Inferior parietal cortex (tissue), 1 donor: ENCODE measurements at regions not wholly inside any gene's neighbourhood (a gene's known extent, or its start where the extent isn't known, plus 50 kb on each side); places are given as distances from the start of the nearest gene placed in this dataset.

Experiments used
- DNase-seq: peaks from one replicate; pipeline ENCODE4 v3.0.0-alpha.2; 2016; ENCODE audit errors: extremely low spot score

DNA sequence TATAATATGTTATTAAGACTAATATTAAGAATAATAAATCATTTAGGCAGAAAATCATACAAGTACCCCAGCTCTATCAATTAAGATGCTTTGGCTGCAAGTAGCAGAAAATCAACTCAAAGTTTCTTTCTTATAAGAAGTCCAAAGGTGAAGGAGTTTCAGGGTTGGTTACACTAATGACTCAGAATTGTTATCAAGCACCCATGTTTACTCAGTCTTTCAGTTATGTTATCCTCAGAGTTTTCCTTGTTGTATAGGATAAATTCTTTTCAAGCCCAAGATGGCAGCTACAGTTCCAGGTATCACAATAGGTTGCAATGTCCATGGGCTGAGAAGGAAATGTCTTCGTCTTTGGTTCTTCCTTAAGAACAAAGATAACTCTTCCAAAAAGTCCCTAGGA is 163.6 kb downstream of the TNFSF18 start:
- no peak for DNase-seq

- DNase-seq: no peak
Observed at GRCh38 chr1:172893146-172893841, 157.4 kb downstream of the TNFSF18 start.

GRCh38 chr1:172894349-172895049 is 156.2 kb downstream of the TNFSF18 start:
- DNase-seq: no peak

DNA sequence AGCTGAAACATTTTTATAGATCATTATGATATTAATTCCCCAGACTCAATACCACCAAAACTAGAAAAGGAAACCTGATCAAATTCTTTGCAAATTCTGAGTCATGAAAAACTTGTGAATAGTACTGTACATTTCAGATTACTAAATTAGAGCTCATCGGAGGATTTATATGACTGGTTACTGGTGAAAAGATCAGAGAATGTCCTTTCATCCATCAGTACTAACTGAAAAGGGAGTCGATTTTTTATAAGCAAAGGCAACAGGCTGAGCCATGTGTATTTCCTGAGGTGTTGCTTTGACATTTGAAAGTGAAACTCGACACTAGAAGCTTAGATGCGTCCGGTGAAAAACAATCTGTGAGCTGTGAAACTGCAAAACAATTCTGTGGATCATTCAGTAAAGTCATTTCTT is 155.7 kb downstream of the TNFSF18 start:
- no peak for DNase-seq

- DNase-seq: no peak
Observed at GRCh38 chr1:172895761-172896160, 155.0 kb downstream of the TNFSF18 start.

DNA sequence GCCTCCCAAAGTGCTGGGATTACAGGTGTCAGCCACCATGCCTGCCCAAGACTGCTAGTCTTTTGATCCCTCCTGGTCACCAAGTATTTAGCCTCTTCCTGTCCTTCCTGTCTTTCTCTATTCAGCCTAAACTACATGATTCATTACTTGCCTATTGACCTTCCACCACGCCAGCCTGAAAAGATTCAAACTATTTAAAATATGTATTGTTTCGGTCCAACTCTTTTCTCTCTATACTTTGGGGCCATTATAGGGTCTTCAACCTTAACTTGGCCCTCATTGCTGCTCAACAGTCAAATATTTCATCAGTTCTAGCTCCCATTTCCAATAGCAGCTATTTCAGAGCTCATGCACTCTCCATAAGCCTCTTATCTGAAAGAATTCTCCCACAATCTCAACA is 153.0 kb downstream of the TNFSF18 start:
- no peak for DNase-seq

DNA sequence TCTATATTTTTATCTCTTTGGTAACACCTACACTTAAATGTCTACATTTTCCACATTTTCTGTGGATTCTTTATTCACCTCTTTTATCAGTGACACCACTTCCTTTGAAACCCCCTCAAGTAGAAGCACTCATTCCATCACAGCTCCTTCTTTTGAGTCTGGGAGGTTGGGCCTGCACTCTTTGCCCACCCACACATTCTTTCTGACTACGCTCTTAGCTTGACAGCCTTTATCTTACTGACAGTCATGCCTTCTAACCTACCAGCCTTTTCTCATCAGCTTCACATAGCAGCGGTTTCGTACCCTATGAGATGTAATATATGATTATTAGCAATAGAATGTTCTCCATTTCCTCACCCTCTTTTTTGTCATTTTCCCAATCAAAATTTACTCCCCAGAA is 151.9 kb downstream of the TNFSF18 start:
- no peak for DNase-seq

DNA sequence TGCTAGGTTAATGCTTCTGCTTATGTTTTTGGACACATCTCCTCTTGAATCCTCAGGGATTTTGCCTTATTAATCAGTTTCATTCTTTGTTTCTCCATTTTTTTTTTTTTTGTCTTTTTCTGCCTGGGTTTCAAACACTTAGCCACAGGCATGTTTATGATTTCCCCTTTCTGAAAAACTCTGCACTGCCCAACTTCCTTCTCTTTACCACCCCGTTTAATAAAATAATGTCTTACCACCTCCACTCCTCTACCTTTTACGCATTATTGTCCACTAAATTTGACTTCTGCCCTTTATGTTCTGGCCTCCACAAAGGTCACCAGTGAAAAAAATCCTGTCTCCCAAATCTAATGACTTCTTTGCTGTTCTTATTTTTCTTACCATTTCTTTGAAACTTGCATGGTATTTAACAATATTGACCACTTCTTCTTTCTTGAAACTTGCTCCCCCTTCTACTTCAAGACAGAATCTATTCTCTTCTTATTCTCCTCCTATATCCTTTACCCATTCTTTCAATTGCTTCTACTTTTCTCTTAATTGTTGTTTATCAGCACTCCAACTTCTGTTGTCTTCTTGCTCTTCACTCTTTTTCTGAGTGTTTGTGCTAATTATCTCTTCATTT is 150.3 kb downstream of the TNFSF18 start:
- DNase-seq: no peak

DNA sequence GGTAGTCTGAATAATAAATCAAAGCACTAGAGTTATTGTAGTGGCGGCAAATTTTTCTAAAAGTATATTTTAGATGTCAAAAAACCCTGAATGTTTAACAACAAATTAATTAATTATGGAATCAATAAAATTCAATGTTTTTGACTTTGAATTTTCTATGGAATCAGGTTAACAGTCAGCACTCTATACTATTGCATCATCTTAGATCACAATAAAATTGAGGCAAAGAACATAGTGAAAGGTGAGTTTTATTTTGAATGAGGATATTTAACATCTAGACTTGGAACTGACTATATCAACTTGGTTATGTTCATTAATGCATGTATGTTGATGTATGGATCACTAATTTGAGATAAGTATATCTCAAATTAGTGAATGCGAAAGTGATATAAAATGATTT is 148.5 kb downstream of the TNFSF18 start:
- DNase-seq: no peak

DNA sequence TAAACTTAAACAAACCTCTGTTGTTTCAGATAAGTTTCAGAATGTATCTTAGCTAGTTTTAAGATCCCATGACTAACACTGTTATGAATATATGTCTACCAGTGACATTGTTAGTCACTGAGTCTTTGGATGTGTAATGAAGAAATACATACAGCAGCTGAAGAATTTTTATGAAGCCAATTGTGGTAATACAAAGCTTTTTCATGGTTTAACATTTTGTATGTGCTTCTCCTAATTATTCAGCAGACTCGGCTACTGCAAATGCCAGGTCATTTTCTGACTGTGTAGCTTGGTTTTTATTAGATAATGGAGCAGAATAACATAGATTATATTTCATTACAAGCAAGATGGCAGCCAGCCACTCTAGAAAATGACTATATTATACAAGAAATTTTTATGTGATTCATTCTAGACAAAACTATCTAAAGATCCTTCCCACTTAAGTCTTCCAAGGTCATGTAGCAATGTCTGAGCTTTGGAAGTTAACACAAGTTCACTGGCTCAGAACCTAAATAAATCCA is 147.8 kb downstream of the TNFSF18 start:
- DNase-seq: no peak

GRCh38 chr1:172903581-172904220 is 147.0 kb downstream of the TNFSF18 start:
- no peak for DNase-seq

GRCh38 chr1:172905452-172905851 is 145.3 kb downstream of the TNFSF18 start:
- no peak for DNase-seq

GRCh38 chr1:172906778-172907592 is 143.8 kb downstream of the TNFSF18 start:
- no peak for DNase-seq

DNA sequence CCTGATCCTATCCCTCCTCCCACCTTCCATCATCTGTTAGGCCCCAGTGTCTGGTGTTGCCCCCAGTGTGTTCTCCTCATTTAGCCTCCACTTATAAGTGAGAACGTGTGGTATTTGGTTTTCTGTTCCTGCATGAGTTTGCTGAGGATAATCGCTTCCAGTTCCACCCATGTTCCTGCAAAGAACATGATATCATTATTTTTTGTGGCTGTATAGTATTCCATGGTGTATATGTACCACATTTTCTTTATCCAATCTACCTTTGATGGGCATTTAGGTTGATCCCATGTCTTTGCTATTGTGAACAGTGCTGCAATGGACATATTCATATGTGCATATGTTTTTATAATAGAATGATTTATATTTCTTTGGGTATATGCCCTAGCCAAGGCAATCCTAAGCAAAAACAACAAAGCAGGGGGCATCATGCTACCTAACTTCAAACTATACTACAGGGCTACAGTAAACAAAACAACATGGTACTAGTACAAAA is 142.9 kb downstream of the TNFSF18 start:
- DNase-seq: no peak

DNA sequence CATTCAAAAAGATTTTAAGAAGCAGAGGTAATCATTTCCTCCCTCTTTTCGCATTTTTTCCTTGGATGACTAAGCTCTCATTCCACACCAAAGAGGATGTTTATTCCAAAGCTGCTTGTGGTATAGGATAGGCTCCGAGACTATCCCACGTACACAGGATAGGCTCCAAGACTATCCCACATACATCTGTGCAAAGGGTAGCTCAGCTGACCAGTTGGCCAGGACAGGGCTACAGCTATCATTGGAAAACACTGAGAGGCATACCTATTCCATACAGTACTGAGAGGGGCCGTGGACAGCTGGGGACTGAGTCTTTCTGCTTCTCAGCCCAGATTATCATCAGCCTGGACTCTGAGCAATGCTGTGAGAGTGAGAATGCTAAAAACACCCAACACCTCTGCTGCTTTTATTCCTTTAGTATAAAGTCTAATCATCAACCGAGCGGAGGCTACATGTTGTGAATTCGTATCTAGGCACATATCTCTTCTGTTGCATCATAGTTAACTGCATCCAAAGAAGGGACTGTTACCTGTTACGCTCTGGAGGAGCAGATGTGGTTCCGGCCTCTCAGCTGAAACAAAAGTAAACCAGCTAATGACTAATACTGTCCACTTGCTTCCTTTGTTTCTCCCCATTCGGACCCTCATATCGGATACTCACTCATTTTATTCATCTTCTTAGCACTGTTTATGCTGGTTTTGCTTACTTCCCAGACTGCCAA is 141.0 kb downstream of the TNFSF18 start:
- no peak for DNase-seq

- no peak for DNase-seq
Observed at GRCh38 chr1:172912765-172913260, 137.9 kb downstream of the TNFSF18 start.

DNA sequence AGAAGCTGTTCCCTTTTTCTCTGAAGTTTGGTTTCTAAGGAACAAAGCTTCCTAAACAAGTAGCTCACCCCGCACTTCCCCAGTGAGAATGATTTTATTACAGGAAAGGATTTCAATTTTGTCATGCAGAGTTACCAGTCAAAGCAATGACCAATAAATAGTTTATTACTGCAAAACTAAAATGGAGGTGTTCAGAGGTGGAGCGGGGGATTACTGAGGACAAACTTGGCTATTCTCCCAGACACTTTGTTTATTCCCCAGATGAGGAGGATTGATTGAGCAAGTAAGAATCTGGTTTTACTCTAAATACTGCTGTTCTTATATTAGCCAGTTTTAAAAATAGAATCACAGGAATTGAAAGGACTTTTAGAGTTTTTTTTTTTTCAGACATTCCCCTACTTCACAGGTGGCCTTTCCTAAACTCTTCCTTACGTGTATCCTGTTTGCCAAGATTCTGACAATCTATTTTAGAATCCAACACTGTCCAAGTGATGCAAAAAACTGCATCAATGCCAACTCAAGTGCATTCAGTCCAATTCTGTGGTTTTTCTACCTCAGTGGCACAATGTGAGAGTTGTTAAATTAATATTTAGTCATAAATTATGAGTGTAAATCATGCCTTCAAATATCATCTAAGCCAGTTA is 136.1 kb downstream of the TNFSF18 start:
- DNase-seq: no peak

DNA sequence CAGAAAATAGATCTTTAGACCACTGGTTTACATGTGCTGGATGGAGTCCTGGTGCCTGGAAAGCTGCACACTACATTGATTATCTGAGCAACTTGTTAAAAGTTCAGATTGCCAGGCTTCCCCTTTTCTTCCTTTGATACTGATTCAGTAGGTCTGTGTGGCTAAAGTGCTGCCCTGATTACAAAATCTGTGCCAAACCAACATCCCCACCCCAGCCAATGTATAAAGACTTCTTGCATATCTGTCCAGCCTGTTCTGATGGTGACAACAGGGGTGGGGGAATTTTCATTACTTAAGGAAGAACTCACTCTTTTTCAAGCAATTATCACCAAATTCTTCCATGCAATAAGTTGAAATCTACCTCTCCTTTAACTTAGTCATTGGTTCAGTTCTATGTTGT is 135.5 kb downstream of the TNFSF18 start:
- DNase-seq: no peak

DNA sequence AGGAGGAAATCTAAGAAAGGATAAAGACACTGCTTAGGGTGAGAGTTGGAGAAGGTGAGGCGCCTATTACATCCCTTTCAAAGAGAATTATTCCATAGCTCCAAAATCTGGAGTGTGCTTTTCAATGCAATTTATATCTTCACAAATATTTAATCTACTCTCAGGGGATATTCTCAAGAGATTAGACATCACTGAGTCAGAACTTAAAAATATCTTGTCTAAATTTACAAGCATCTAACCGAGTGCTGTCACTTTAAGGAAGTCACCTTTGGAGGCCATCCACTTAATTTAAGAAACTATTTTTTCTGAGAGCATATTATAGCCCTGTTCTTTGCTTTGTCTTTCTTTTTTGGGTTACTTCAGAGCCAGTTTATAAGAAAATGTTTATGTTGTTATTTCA is 134.6 kb downstream of the TNFSF18 start:
- no peak for DNase-seq

DNA sequence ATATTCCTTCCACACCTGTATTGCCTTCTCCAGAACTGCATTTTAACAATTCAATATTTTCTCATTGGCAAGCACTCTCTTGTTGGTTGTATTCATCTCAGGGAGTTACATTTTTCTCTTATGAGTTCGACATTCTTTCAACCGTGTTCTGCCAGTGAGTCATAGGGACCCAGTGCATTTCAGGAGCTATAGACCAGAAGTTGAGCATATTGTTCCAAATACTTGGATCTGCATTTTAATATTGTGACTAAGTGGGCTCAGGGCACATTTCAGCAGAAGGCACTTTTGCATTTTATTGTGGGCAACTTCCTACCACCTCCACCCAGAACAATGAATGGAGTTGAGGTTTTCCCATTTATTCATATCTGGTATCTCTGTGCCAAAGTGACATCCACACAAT is 132.8 kb downstream of the TNFSF18 start:
- DNase-seq: no peak
